Liver (tissue), 8 donors: ENCODE measurements at regions not wholly inside any gene's neighbourhood (a gene's known extent, or its start where the extent isn't known, plus 50 kb on each side); places are given as distances from the start of the nearest gene placed in this dataset.

Experiments used
- DNase-seq: peaks from one replicate; pipeline ENCODE4 v3.0.0-alpha.2; 2017; ENCODE audit warnings: low spot score
- H3K27ac ChIP-seq, 2 donors: one replicate each; pipeline ENCODE4 v1.7.0; 2013; ENCODE audit warnings: inconsistent platforms in 2 of 2, low read length in 2 of 2, control low read depth in 1 of 2, low read depth in 1 of 2, mild to moderate bottlenecking in 1 of 2
- H3K27me3 ChIP-seq, 4 donors: one replicate each; pipeline versions ENCODE4 v1.6.1 to v1.7.0; 2013; ENCODE audit warnings: low read length in 3 of 4, inconsistent platforms in 1 of 4, mild to moderate bottlenecking in 1 of 4, moderate library complexity in 1 of 4; ENCODE audit not compliant: control insufficient read depth in 4 of 4, insufficient read depth in 4 of 4
- H3K36me3 ChIP-seq, 4 donors: one replicate each; pipeline versions ENCODE4 v1.6.1 to v1.7.0; 2013; ENCODE audit warnings: low read length in 3 of 4, mild to moderate bottlenecking in 3 of 4, low read depth in 1 of 4, moderate library complexity in 1 of 4; ENCODE audit not compliant: control insufficient read depth in 4 of 4, insufficient read depth in 3 of 4
- H3K4me1 ChIP-seq, 4 donors: one replicate each; pipeline versions ENCODE4 v1.6.1 to v1.7.0; 2013; ENCODE audit warnings: low read length in 3 of 4, mild to moderate bottlenecking in 3 of 4, moderate library complexity in 1 of 4; ENCODE audit not compliant: control insufficient read depth in 4 of 4, insufficient read depth in 4 of 4
- H3K4me3 ChIP-seq, 3 donors: one replicate each; pipeline versions ENCODE4 v1.6.1 to v1.7.0; 2013; ENCODE audit warnings: low read length in 3 of 3, control low read depth in 1 of 3, low read depth in 1 of 3, mild to moderate bottlenecking in 1 of 3
- H3K9ac ChIP-seq, 2 donors: one replicate each; pipeline ENCODE4 v1.7.0; 2013; ENCODE audit warnings: low read length in 2 of 2, mild to moderate bottlenecking in 2 of 2, moderate library complexity in 2 of 2, control low read depth in 1 of 2, low read depth in 1 of 2
- H3K9me3 ChIP-seq, 4 donors: one replicate each; pipeline versions ENCODE4 v1.6.1 to v1.7.0; 2013; ENCODE audit warnings: low read length in 3 of 4; ENCODE audit not compliant: control insufficient read depth in 4 of 4
- EGR1 ChIP-seq, 2 donors: IDR thresholded peaks; 2 replicates each; pipeline ENCODE4 v1.6.1; 2016 to 2018; ENCODE audit warnings: antibody characterized with exemption in 2 of 2, low read depth in 2 of 2
- FOXA1 ChIP-seq: IDR thresholded peaks from 2 replicates; pipeline ENCODE4 v1.6.1; 2016; ENCODE audit warnings: antibody characterized with exemption
- FOXA2 ChIP-seq: IDR thresholded peaks from 2 replicates; pipeline ENCODE4 v1.6.1; 2016; ENCODE audit warnings: antibody characterized with exemption
- GABPA ChIP-seq, 2 donors: IDR thresholded peaks in 1 of 2; conservative IDR thresholded peaks in 1 of 2; 2 replicates each; pipeline ENCODE4 v1.6.1; 2016; ENCODE audit warnings: antibody characterized with exemption in 2 of 2, mild to moderate bottlenecking in 1 of 2, moderate library complexity in 1 of 2
- HNF4A ChIP-seq, 2 donors: conservative IDR thresholded peaks; 2 replicates each; pipeline ENCODE4 v1.6.1; 2016; ENCODE audit warnings: antibody characterized with exemption in 2 of 2, mild to moderate bottlenecking in 2 of 2
- HNF4G ChIP-seq: IDR thresholded peaks from 2 replicates; pipeline ENCODE4 v1.6.1; 2016; ENCODE audit warnings: antibody characterized with exemption
- JUND ChIP-seq, 2 donors: IDR thresholded peaks; 2 replicates each; pipeline ENCODE4 v1.6.1; 2016; ENCODE audit warnings: antibody characterized with exemption in 2 of 2
- NR2F2 ChIP-seq: IDR thresholded peaks from 2 replicates; pipeline ENCODE4 v1.6.1; 2016; ENCODE audit warnings: antibody characterized with exemption
- RAD21 ChIP-seq, 2 donors: IDR thresholded peaks; 2 replicates each; pipeline ENCODE4 v1.6.1; 2016; ENCODE audit warnings: antibody characterized with exemption in 2 of 2, mild to moderate bottlenecking in 2 of 2
- REST ChIP-seq: IDR thresholded peaks from 2 replicates; pipeline ENCODE4 v1.6.1; 2016; ENCODE audit warnings: antibody characterized with exemption, mild to moderate bottlenecking
- RXRA ChIP-seq, 2 donors: IDR thresholded peaks; 2 replicates each; pipeline ENCODE4 v1.6.1; 2017 to 2018; ENCODE audit warnings: antibody characterized with exemption in 2 of 2, mild to moderate bottlenecking in 1 of 2
- SP1 ChIP-seq: IDR thresholded peaks from 2 replicates; pipeline ENCODE4 v1.6.1; 2018; ENCODE audit warnings: antibody characterized with exemption, mild to moderate bottlenecking
- TAF1 ChIP-seq: conservative IDR thresholded peaks from 2 replicates; pipeline ENCODE4 v1.6.1; 2016; ENCODE audit warnings: antibody characterized with exemption, mild to moderate bottlenecking
- YY1 ChIP-seq: IDR thresholded peaks from 2 replicates; pipeline ENCODE4 v1.6.1; 2016; ENCODE audit warnings: antibody characterized with exemption, mild to moderate bottlenecking
- ZBTB33 ChIP-seq: IDR thresholded peaks from 2 replicates; pipeline ENCODE4 v1.6.1; 2016; ENCODE audit warnings: antibody characterized with exemption
- WGBS: extraction: QIAGEN DNeasy Blood & Tissue Kit; methylation state at CpG from one replicate; pipeline ENCODE4 v1.1.7; 2013; 5-methylcytosine and 5-hydroxymethylcytosine counted together
- TF ChIP-seq, protein P1 (sequence below): IDR thresholded peaks from 2 replicates; pipeline ENCODE4 v1.6.1; 2016; ENCODE audit warnings: antibody characterized with exemption
- TF ChIP-seq, protein P2 (sequence below): IDR thresholded peaks from 2 replicates; pipeline ENCODE4 v1.6.1; 2016; ENCODE audit warnings: antibody characterized with exemption
- TF ChIP-seq, protein P3 (sequence below): fragments of 150-350 bp; IDR thresholded peaks from 2 replicates; pipeline ENCODE4 v1.5.1; 2017; ENCODE audit warnings: improper control_type of control experiment, low read depth, low read length; ENCODE audit not compliant: missing input control
- donor health status: healthy.
- donor health status: healthy.
- donor health status: healthy.
- donor health status: healthy.
- donor health status: healthy.

DNA sequence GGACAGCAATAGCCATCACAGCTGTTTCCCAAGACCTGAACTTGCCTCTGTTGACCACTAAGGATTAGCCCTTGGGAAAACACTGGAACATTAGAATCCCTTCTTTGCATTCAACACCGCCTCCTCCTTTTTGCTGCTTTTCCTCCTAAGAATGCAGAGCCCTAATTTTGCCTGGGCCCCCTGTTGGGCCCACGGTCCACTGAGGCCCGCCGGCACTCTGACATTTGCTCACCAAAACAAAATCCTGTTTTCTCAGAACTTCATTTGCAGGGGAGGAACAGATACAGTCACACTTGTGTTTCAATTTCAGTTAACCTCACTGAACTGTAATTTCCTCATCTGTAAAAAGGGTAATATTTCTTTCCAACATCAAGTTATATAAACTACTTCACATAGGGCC, 116.0 kb upstream of the JARID2 start:
- no peak overlapping the region for H3K9ac ChIP-seq
- TF ChIP-seq FOXA1 (no peak), HNF4G (no peak), EGR1 (IDR thresholded peaks at IDR 0.05; ENCODE audit: low read depth in 2 of 2) (no peak), NR2F2 (no peak), JUND (IDR thresholded peaks at IDR 0.05) (no peak), RXRA (IDR thresholded peaks at IDR 0.05) (no peak), REST (no peak), SP1 (no peak), ZBTB33 (no peak), TAF1 (no peak), YY1 (no peak), GABPA (IDR thresholded peaks at IDR 0.05 in 1 of 2, conservative IDR thresholded peaks at IDR 0.05 in 1 of 2) (no peak), FOXA2 (no peak), RAD21 (IDR thresholded peaks at IDR 0.05) (no peak), HNF4A (conservative IDR thresholded peaks at IDR 0.05) (no peak)
- TF ChIP-seq, protein P1, sequence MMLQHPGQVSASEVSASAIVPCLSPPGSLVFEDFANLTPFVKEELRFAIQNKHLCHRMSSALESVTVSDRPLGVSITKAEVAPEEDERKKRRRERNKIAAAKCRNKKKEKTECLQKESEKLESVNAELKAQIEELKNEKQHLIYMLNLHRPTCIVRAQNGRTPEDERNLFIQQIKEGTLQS: no peak
- TF ChIP-seq, protein P2, sequence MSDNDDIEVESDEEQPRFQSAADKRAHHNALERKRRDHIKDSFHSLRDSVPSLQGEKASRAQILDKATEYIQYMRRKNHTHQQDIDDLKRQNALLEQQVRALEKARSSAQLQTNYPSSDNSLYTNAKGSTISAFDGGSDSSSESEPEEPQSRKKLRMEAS: no peak
- TF ChIP-seq, protein P3, sequence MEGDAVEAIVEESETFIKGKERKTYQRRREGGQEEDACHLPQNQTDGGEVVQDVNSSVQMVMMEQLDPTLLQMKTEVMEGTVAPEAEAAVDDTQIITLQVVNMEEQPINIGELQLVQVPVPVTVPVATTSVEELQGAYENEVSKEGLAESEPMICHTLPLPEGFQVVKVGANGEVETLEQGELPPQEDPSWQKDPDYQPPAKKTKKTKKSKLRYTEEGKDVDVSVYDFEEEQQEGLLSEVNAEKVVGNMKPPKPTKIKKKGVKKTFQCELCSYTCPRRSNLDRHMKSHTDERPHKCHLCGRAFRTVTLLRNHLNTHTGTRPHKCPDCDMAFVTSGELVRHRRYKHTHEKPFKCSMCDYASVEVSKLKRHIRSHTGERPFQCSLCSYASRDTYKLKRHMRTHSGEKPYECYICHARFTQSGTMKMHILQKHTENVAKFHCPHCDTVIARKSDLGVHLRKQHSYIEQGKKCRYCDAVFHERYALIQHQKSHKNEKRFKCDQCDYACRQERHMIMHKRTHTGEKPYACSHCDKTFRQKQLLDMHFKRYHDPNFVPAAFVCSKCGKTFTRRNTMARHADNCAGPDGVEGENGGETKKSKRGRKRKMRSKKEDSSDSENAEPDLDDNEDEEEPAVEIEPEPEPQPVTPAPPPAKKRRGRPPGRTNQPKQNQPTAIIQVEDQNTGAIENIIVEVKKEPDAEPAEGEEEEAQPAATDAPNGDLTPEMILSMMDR: no peak
- H3K4me1 ChIP-seq: no peaks in the 10 kb centered on the region
- no peak overlapping the region for H3K27ac ChIP-seq
- WGBS: 65% methylated on average over 4 of the region's 4 CpGs
- no peaks in the 10 kb centered on the region for H3K36me3 ChIP-seq
- no peaks in the 10 kb centered on the region for H3K9me3 ChIP-seq
- no peak overlapping the region for H3K4me3 ChIP-seq
- DNase-seq: no peak
- no peaks in the 10 kb centered on the region for H3K27me3 ChIP-seq

DNA sequence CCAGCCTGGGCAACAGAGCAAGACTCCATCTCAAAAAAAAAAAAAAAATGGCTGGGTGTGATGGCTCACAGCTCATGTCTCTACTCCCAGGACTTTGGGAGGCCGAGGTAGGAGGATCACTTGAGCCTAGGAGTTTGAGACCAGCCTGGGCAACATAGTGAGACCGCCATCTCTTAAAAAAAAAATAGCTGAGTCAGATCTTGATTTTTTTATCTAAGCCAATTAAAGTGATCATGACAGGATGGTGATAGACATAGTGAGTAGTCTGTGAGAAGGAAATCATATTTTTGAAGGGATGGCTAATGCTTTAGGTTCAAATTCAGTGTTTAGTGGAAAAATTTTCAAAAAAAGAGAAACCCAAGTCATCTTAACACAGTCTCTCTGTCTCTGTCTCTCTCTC, 114.6 kb upstream of the JARID2 start:
- H3K27ac ChIP-seq: no peak overlapping the region
- 98% methylated on average over 2 of the region's 2 CpGs for WGBS
- no peaks in the 10 kb centered on the region for H3K27me3 ChIP-seq
- no peaks in the 10 kb centered on the region for H3K9me3 ChIP-seq
- DNase-seq: no peak
- no peak overlapping the region for H3K4me3 ChIP-seq
- H3K4me1 ChIP-seq: no peaks in the 10 kb centered on the region
- no peaks in the 10 kb centered on the region for H3K36me3 ChIP-seq
- H3K9ac ChIP-seq: no peak overlapping the region
- TF ChIP-seq RAD21 (IDR thresholded peaks at IDR 0.05): no peak
- no peak for TF ChIP-seq ZBTB33
- TF ChIP-seq TAF1: no peak
- TF ChIP-seq, protein P3: no peak
- TF ChIP-seq FOXA2: no peak
- no peak for TF ChIP-seq HNF4G
